ENCODE measurements at regions not wholly inside any gene's neighbourhood (a gene's known extent, or its start where the extent isn't known, plus 50 kb on each side); places are given as distances from the start of the nearest gene placed in this dataset.

- DNase-seq (ENCODE audit: low read depth, low spot score): no peak
- Histone ChIP-seq H3K9me3 (ENCODE audit: low read depth, low read length) (no peaks in the 10 kb centered on the region), H3K4me3 (no peak overlapping the region), H3K9ac (ENCODE audit: insufficient read length) (no peak overlapping the region), H3K27ac (no peak overlapping the region), H3K36me3 (ENCODE audit: insufficient read depth, low read length) (no peaks in the 10 kb centered on the region)
- TF ChIP-seq EZH2 (IDR thresholded peaks at IDR 0.05): no peak
- TF ChIP-seq POLR2AphosphoS5 (IDR thresholded peaks at IDR 0.05; ENCODE audit: borderline replicate concordance, low read depth, low read length): no peak
- no peak for TF ChIP-seq FOXP2 (optimal IDR thresholded peaks at IDR 0.05; ENCODE audit: control extremely low read depth, extremely low read length, insufficient read depth)
Measured at GRCh38 chr3:16122661-16123060, 51.8 kb upstream of the GALNT15 start.

- no peaks in the 10 kb centered on the region for H3K36me3 ChIP-seq (ENCODE audit: insufficient read depth, low read length)
- TF ChIP-seq FOXP2 (optimal IDR thresholded peaks at IDR 0.05; ENCODE audit: control extremely low read depth, extremely low read length, insufficient read depth): no peak
- TF ChIP-seq EZH2 (IDR thresholded peaks at IDR 0.05): no peak
- no peak overlapping the region for H3K9ac ChIP-seq (ENCODE audit: insufficient read length)
- no peaks in the 10 kb centered on the region for H3K9me3 ChIP-seq (ENCODE audit: low read depth, low read length)
- no peak for DNase-seq (ENCODE audit: low read depth, low spot score)
- H3K4me3 ChIP-seq: no peak overlapping the region
- no peak overlapping the region for H3K27ac ChIP-seq
Measured at GRCh38 chr3:16124636-16125035, 49.8 kb upstream of the GALNT15 start.

All from SK-N-MC (cell line).